Fibroblast of lung (primary cell): ENCODE measurements at regions not wholly inside any gene's neighbourhood (a gene's known extent, or its start where the extent isn't known, plus 50 kb on each side); places are given as distances from the start of the nearest gene placed in this dataset.

ENCODE experiments used
- DNase-seq, 2 donors: peaks; one replicate each; pipeline versions ENCODE4 v3.0.0 to v3.0.0-alpha.2; 2010; ENCODE audit warnings: low read depth in 2 of 2
- H2AFZ ChIP-seq: 2 replicates; pipeline ENCODE4 v1.5.1; 2012; ENCODE audit warnings: low read length, control low read depth, inconsistent platforms
- H3K27ac ChIP-seq: 2 replicates; pipeline ENCODE4 v1.5.1; 2011; ENCODE audit warnings: low read length, control low read depth; ENCODE audit not compliant: insufficient read depth
- H3K27me3 ChIP-seq: 2 replicates; pipeline ENCODE4 v1.5.1; 2011; ENCODE audit warnings: mild to moderate bottlenecking, low read length; ENCODE audit not compliant: control insufficient read depth, insufficient read depth
- H3K36me3 ChIP-seq: 2 replicates; pipeline ENCODE4 v1.5.1; 2011; ENCODE audit warnings: low read length; ENCODE audit not compliant: control insufficient read depth, insufficient read depth
- H3K4me1 ChIP-seq: 2 replicates; pipeline ENCODE4 v1.5.1; 2011; ENCODE audit warnings: low read length; ENCODE audit not compliant: control insufficient read depth, insufficient read depth; ENCODE audit errors: extremely low read depth
- H3K4me2 ChIP-seq: 2 replicates; pipeline ENCODE4 v1.5.1; 2011; ENCODE audit warnings: low read length, control low read depth; ENCODE audit not compliant: insufficient read depth; ENCODE audit errors: extremely low read depth
- H3K4me3 ChIP-seq, 4 experiments: fragments of 200-600 bp in 1 of 4; sonication (generic) in 1 of 4; replicated peaks in 1 of 4; 2 replicates each; pipeline ENCODE4 v1.5.1; 2011 to 2016; ENCODE audit warnings: low read length in 4 of 4, low read depth in 3 of 4, mild to moderate bottlenecking in 3 of 4, control low read depth in 2 of 4, inconsistent platforms in 1 of 4, mixed read lengths in 1 of 4; ENCODE audit not compliant: insufficient read depth in 1 of 4; ENCODE audit errors: control extremely low read depth in 1 of 4
- H3K79me2 ChIP-seq: 2 replicates; pipeline ENCODE4 v1.5.1; 2012; ENCODE audit warnings: mild to moderate bottlenecking, low read length, inconsistent platforms; ENCODE audit not compliant: control insufficient read depth, insufficient read depth
- H3K9ac ChIP-seq: 2 replicates; pipeline ENCODE4 v1.5.1; 2011; ENCODE audit warnings: mild to moderate bottlenecking, low read length, control low read depth; ENCODE audit not compliant: insufficient read depth
- H3K9me3 ChIP-seq: 2 replicates; pipeline ENCODE4 v1.5.1; 2012; ENCODE audit warnings: low read depth, low read length; ENCODE audit not compliant: control insufficient read depth, insufficient read depth
- H4K20me1 ChIP-seq: 2 replicates; pipeline ENCODE4 v1.5.1; 2011; ENCODE audit warnings: low read length; ENCODE audit not compliant: control insufficient read depth, insufficient read depth; ENCODE audit errors: extremely low read depth
- CTCF ChIP-seq, 2 donors: IDR thresholded peaks in 1 of 2; conservative IDR thresholded peaks in 1 of 2; 1 replicate in 1 of 2; 2 replicates in 1 of 2; pipeline ENCODE4 v1.5.1; 2011 to 2012; ENCODE audit warnings: low read length in 2 of 2, control low read depth in 1 of 2, inconsistent platforms in 1 of 2, low read depth in 1 of 2, mild to moderate bottlenecking in 1 of 2
- EZH2 ChIP-seq: IDR thresholded peaks from 2 replicates; pipeline ENCODE4 v1.5.1; 2012; ENCODE audit warnings: low read length, control low read depth, mild to moderate bottlenecking; ENCODE audit errors: missing control alignments

GRCh38 chr13:88107570-88107969, 436.4 kb downstream of the SLITRK5 start:
- no peak overlapping the region for H3K9ac ChIP-seq
- H3K4me2 ChIP-seq, result no peak overlapping the region
- H3K4me1 ChIP-seq, result no peaks in the 10 kb centered on the region
- no peaks in the 10 kb centered on the region for H3K36me3 ChIP-seq
- H3K79me2 ChIP-seq, result no peaks in the 10 kb centered on the region
- DNase-seq, result no peak
- no peak overlapping the region for H3K27ac ChIP-seq
- H2AFZ ChIP-seq, result no peak overlapping the region
- no peak overlapping the region for H3K4me3 ChIP-seq
- TF ChIP-seq CTCF (conservative IDR thresholded peaks at IDR 0.05 in 1 of 2, IDR thresholded peaks at IDR 0.05 in 1 of 2; ENCODE audit: low read depth in 1 of 2, low read length in 2 of 2) (no peak), EZH2 (no peak)
- H4K20me1 ChIP-seq, result no peaks in the 10 kb centered on the region
- H3K27me3 ChIP-seq, result no peaks in the 10 kb centered on the region
- no peaks in the 10 kb centered on the region for H3K9me3 ChIP-seq

DNA sequence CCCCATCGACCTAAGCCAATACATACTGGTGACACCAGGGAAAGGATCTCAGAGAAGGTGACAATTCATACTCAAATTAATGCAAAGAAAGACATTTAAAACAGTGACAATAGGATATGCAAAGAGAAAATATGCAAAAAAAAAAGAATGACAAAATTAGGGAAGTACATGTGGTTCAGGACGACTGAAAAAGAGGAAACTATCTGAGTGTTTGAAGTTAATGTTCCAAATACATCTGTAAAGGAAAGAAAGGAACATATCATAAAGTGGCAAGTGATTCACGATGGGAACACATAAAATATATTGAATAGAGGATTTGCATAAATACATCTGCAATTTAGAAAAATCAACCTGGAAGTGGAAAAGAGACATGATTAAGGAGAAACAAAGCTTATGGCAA, 441.4 kb downstream of the SLITRK5 start:
- Histone ChIP-seq H3K4me3 (no peak overlapping the region), H2AFZ (no peak overlapping the region), H3K4me1 (no peaks in the 10 kb centered on the region), H4K20me1 (no peaks in the 10 kb centered on the region), H3K4me2 (no peak overlapping the region), H3K9me3 (no peaks in the 10 kb centered on the region), H3K36me3 (no peaks in the 10 kb centered on the region), H3K79me2 (no peaks in the 10 kb centered on the region), H3K27ac (no peak overlapping the region), H3K9ac (no peak overlapping the region), H3K27me3 (no peaks in the 10 kb centered on the region)
- DNase-seq, result no peak
- TF ChIP-seq EZH2 (no peak), CTCF (conservative IDR thresholded peaks at IDR 0.05 in 1 of 2, IDR thresholded peaks at IDR 0.05 in 1 of 2; ENCODE audit: low read depth in 1 of 2, low read length in 2 of 2) (no peak)

DNA sequence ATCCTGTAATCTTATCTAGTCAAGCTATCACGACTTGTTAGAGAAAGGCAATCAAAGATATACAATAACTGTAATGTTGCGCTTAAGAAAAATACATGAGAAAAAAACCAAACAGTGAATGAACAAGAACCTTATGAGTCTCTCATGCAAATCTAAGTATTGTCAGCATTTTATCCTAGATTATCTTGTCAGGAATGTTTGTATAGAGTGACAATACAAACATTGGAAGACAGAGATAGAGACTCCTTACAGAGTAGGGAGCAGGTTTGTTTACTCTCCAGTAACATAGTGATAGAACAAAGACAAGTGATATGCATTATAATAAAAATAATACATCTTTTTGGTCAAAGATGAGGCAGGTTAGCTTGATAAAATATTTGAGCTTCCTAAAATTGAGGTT, 444.8 kb downstream of the SLITRK5 start:
- H2AFZ ChIP-seq, result no peak overlapping the region
- no peaks in the 10 kb centered on the region for H4K20me1 ChIP-seq
- no peak overlapping the region for H3K4me3 ChIP-seq
- no peaks in the 10 kb centered on the region for H3K79me2 ChIP-seq
- H3K4me2 ChIP-seq, result no peak overlapping the region
- H3K27me3 ChIP-seq, result no peaks in the 10 kb centered on the region
- no peak for TF ChIP-seq CTCF (conservative IDR thresholded peaks at IDR 0.05 in 1 of 2, IDR thresholded peaks at IDR 0.05 in 1 of 2; ENCODE audit: low read depth in 1 of 2, low read length in 2 of 2)
- no peak for TF ChIP-seq EZH2
- no peak overlapping the region for H3K27ac ChIP-seq
- H3K9ac ChIP-seq, result no peak overlapping the region
- H3K36me3 ChIP-seq, result no peaks in the 10 kb centered on the region
- no peaks in the 10 kb centered on the region for H3K4me1 ChIP-seq
- DNase-seq, result no peak
- H3K9me3 ChIP-seq, result no peaks in the 10 kb centered on the region
